SK-N-SH treated with all-trans-retinoic acid at 6 μM for 48 hours (cell line): ENCODE measurements at regions not wholly inside any gene's neighbourhood (a gene's known extent, or its start where the extent isn't known, plus 50 kb on each side); places are given as distances from the start of the nearest gene placed in this dataset.

ENCODE experiments used
- ATAC-seq: fragments of 200-7000 bp; cut with Tn5 transposase; 3 replicates; pipeline ENCODE4 v1.9.1; 2020; ENCODE audit warnings: mild to moderate bottlenecking, moderate library complexity
- ARNTL ChIP-seq: fragments of 450-650 bp; formaldehyde crosslinking; IDR thresholded peaks from 2 replicates; pipeline ENCODE4 v1.5.0; 2020; ENCODE audit warnings: low read depth, mild to moderate bottlenecking, moderate library complexity, borderline replicate concordance
- BACH2 ChIP-seq: fragments of 250-450 bp; sonication (Bioruptor Pico); IDR thresholded peaks from 2 replicates; pipeline ENCODE4 v1.9.0; 2021; ENCODE audit warnings: mild to moderate bottlenecking, borderline replicate concordance
- GLIS3 ChIP-seq: fragments of 250-450 bp; sonication (Bioruptor Pico); IDR thresholded peaks from 2 replicates; pipeline ENCODE4 v1.5.0; 2020; ENCODE audit warnings: mild to moderate bottlenecking, moderate library complexity
- ISL1 ChIP-seq: fragments of 250-450 bp; sonication (Bioruptor Pico); IDR thresholded peaks from 2 replicates; pipeline ENCODE4 v2.1.2; 2022; ENCODE audit warnings: mild to moderate bottlenecking, moderate library complexity
- OSR1 ChIP-seq: fragments of 250-450 bp; sonication (Bioruptor Pico); IDR thresholded peaks from 2 replicates; pipeline ENCODE4 v1.8.0; 2022; ENCODE audit warnings: moderate library complexity, mild to moderate bottlenecking, inconsistent platforms
- PPARA ChIP-seq: fragments of 250-450 bp; sonication (Bioruptor Pico); IDR thresholded peaks from 2 replicates; pipeline ENCODE4 v1.5.0; 2020; ENCODE audit warnings: mild to moderate bottlenecking, borderline replicate concordance
- RARB ChIP-seq: fragments of 250-450 bp; sonication (Bioruptor Pico); IDR thresholded peaks from 2 replicates; pipeline ENCODE4 v1.8.0; 2021; ENCODE audit warnings: mild to moderate bottlenecking, moderate library complexity
- SNAI2 ChIP-seq: fragments of 250-450 bp; sonication (Bioruptor Pico); IDR thresholded peaks from 2 replicates; pipeline ENCODE4 v1.5.0; 2020; ENCODE audit warnings: mild to moderate bottlenecking, moderate library complexity
- TCF4 ChIP-seq: fragments of 250-450 bp; sonication (Bioruptor Pico); IDR thresholded peaks from 2 replicates; pipeline ENCODE4 v1.8.0; 2021; ENCODE audit warnings: mild to moderate bottlenecking, moderate library complexity, borderline replicate concordance
- TOX ChIP-seq: fragments of 250-450 bp; sonication (Bioruptor Pico); IDR thresholded peaks from 2 replicates; pipeline ENCODE4 v1.8.0; 2021; ENCODE audit warnings: mild to moderate bottlenecking, moderate library complexity, borderline replicate concordance
- ZC3H10 ChIP-seq: fragments of 250-450 bp; sonication (Bioruptor Pico); IDR thresholded peaks from 2 replicates; pipeline ENCODE4 v1.5.1; 2021; ENCODE audit warnings: mild to moderate bottlenecking, moderate library complexity
- ZFP3 ChIP-seq: fragments of 250-450 bp; sonication (Bioruptor Pico); IDR thresholded peaks from 2 replicates; pipeline ENCODE4 v1.5.0; 2020; ENCODE audit warnings: mild to moderate bottlenecking, moderate library complexity
- ZNF565 ChIP-seq: fragments of 450-650 bp; formaldehyde crosslinking; conservative IDR thresholded peaks from 2 replicates; pipeline ENCODE4 v1.5.0; 2020; ENCODE audit warnings: low read depth, mild to moderate bottlenecking, moderate library complexity
- ZNF70 ChIP-seq: fragments of 450-650 bp; formaldehyde crosslinking; IDR thresholded peaks from 2 replicates; pipeline ENCODE4 v1.5.0; 2020; ENCODE audit warnings: mild to moderate bottlenecking, moderate library complexity
- ZNF8 ChIP-seq: fragments of 450-650 bp; formaldehyde crosslinking; IDR thresholded peaks from 2 replicates; pipeline ENCODE4 v1.5.0; 2020; ENCODE audit warnings: mild to moderate bottlenecking, moderate library complexity
- TF ChIP-seq, protein P1 (sequence below): fragments of 250-450 bp; sonication (Bioruptor Pico); IDR thresholded peaks from 2 replicates; pipeline ENCODE4 v1.5.1; 2021; ENCODE audit warnings: mild to moderate bottlenecking, moderate library complexity
- TF ChIP-seq, protein P2 (sequence below): fragments of 250-450 bp; sonication (Bioruptor Pico); IDR thresholded peaks from 2 replicates; pipeline ENCODE4 v1.8.0; 2021; ENCODE audit warnings: low read depth, mild to moderate bottlenecking, moderate library complexity, borderline replicate concordance
- TF ChIP-seq, protein P3 (sequence below): fragments of 250-450 bp; sonication (Bioruptor Pico); IDR thresholded peaks from 2 replicates; pipeline ENCODE4 v1.5.1; 2020; ENCODE audit warnings: low read depth, mild to moderate bottlenecking, moderate library complexity
- TF ChIP-seq, protein P4 (sequence below): fragments of 250-450 bp; sonication (Bioruptor Pico); IDR thresholded peaks from 2 replicates; pipeline ENCODE4 v1.8.0; 2020; ENCODE audit warnings: mild to moderate bottlenecking, moderate library complexity, borderline replicate concordance

DNA sequence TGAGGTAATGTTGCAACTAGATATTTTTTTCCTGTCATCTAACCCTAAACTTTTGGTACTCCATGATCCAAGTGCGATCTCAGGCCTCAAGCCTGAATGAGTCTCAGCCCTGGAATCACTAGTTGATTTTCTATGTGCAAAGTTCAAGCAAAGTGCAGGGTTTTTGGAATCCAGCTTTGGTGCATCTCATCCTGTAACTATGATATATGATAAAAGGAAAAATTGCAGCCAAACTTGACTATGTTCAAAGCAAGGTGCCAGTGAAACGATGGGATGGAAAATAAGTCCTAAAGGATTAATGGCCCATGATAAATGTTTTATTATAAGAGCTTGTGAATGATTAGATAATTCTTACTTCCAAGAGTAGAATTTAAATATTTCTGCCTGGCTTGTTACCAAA lies 78.9 kb upstream of the NT5C1B start:
- ATAC-seq, result no peak
- TF ChIP-seq SNAI2 (CRISPR knock-in tag), result no peak
- TF ChIP-seq ZNF70 (CRISPR knock-in tag), result no peak
- no peak for TF ChIP-seq BACH2 (CRISPR knock-in tag)

DNA sequence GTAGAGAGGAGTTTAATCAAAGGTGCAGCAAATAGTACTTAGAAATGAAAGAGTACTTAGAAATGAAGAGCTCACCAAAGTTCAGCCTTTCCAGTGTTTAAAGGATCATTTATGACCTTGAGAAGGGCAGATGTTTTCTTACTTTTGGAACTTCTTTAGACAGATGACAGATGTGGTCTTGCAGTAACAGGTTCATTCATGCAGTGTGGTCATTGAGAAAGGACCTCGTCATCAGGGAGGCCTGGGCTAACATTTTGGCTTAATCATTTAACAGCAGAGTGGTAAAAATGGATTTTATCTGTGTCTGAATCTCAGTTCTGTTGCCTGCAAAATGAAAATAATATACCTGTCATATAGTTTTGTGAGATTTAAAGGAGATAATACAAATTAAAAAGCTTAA lies 75.1 kb upstream of the NT5C1B start:
- no peak for TF ChIP-seq PPARA (CRISPR knock-in tag)
- no peak for TF ChIP-seq BACH2 (CRISPR knock-in tag)
- no peak for TF ChIP-seq ZC3H10 (CRISPR knock-in tag)
- TF ChIP-seq, protein P1, sequence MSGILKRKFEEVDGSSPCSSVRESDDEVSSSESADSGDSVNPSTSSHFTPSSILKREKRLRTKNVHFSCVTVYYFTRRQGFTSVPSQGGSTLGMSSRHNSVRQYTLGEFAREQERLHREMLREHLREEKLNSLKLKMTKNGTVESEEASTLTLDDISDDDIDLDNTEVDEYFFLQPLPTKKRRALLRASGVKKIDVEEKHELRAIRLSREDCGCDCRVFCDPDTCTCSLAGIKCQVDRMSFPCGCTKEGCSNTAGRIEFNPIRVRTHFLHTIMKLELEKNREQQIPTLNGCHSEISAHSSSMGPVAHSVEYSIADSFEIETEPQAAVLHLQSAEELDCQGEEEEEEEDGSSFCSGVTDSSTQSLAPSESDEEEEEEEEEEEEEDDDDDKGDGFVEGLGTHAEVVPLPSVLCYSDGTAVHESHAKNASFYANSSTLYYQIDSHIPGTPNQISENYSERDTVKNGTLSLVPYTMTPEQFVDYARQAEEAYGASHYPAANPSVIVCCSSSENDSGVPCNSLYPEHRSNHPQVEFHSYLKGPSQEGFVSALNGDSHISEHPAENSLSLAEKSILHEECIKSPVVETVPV (CRISPR knock-in tag), result no peak
- TF ChIP-seq RARB, result no peak
- TF ChIP-seq, protein P2, sequence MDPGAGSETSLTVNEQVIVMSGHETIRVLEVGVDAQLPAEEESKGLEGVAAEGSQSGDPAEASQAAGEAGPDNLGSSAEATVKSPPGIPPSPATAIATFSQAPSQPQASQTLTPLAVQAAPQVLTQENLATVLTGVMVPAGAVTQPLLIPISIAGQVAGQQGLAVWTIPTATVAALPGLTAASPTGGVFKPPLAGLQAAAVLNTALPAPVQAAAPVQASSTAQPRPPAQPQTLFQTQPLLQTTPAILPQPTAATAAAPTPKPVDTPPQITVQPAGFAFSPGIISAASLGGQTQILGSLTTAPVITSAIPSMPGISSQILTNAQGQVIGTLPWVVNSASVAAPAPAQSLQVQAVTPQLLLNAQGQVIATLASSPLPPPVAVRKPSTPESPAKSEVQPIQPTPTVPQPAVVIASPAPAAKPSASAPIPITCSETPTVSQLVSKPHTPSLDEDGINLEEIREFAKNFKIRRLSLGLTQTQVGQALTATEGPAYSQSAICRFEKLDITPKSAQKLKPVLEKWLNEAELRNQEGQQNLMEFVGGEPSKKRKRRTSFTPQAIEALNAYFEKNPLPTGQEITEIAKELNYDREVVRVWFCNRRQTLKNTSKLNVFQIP, result no peak
- TF ChIP-seq ARNTL (CRISPR knock-in tag), result no peak
- TF ChIP-seq, all 23 proteins: peak for 0
- no peak; the same call in 1 of the 3 replicates for ATAC-seq

DNA sequence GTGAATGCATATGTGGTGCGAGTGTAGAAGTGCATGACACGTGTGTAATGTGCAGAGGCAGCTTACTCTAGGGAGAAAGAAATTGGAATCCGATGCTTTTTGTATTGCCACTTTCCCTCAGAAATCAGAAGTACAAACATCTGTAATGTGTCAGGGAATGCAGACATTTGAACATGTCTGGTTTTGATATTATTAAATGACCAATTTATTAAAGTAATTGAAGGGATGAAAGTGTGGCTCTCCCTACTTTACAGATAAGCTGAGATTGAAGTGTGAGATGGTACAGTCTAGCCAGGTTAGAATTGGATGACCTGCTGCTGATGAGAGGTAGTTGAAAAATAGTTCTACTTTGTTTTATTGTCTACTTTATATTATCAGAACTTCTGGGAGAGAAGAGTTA lies 74.5 kb upstream of the NT5C1B start:
- TF ChIP-seq ISL1 (CRISPR knock-in tag) (no peak; the same call in 1 of the 2 replicates), TOX (no peak), TCF4 (CRISPR knock-in tag) (peak; percentile 57; the same call in 1 of the 2 replicates)
- TF ChIP-seq, protein P3, sequence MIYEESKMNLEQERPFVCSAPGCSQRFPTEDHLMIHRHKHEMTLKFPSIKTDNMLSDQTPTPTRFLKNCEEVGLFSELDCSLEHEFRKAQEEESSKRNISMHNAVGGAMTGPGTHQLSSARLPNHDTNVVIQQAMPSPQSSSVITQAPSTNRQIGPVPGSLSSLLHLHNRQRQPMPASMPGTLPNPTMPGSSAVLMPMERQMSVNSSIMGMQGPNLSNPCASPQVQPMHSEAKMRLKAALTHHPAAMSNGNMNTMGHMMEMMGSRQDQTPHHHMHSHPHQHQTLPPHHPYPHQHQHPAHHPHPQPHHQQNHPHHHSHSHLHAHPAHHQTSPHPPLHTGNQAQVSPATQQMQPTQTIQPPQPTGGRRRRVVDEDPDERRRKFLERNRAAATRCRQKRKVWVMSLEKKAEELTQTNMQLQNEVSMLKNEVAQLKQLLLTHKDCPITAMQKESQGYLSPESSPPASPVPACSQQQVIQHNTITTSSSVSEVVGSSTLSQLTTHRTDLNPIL (CRISPR knock-in tag), result no peak
- ATAC-seq, result peak; percentile 48

DNA sequence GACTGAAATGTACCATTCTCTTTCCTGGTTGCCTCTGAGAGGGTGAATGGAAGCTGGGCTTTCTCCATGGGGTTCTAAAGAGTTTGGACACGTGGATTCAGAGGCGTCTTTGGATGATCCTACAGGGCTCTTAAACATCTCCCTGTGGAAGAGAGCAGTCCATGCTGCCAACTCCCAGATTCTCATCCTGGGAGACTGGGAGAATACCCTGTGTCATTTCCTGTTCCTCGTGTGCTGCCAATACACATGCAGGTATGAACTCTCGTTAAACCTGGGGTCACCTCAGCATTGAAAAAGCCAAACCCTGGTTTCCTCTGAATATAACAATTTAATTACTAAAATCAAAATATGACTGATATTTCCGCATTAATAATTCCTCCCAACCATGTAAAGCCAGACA lies 73.3 kb upstream of the NT5C1B start:
- peak; percentile 19; the same call in 1 of the 3 replicates for ATAC-seq
- TF ChIP-seq, protein P1 (CRISPR knock-in tag), result no peak
- TF ChIP-seq GLIS3 (no peak), BACH2 (CRISPR knock-in tag) (no peak), ZNF70 (CRISPR knock-in tag) (no peak)

DNA sequence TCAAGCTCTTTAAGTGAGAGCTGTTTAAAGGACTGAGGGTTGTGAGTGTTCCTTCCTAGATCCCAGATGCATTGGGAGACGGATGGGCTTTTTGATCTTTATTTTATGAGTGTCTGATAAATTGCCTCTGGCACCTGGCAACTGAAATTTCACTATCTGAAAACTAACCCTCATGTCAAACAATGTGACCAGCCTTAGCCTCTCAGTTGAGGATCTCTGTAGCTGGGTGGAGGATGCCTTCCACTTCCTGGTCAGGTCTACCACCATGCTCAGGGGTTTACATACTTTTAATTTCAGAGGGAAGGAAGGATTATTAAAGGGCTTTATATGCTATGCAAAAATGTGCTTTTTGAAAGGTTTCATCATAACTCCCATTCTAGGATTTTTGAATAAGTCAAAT lies 70.5 kb upstream of the NT5C1B start:
- TF ChIP-seq ZNF8 (CRISPR knock-in tag) (no peak), GLIS3 (no peak), ZFP3 (CRISPR knock-in tag) (no peak), OSR1 (CRISPR knock-in tag) (no peak), ISL1 (CRISPR knock-in tag) (no peak), ZNF565 (no peak)
- TF ChIP-seq, protein P2, result no peak
- TF ChIP-seq, protein P4, sequence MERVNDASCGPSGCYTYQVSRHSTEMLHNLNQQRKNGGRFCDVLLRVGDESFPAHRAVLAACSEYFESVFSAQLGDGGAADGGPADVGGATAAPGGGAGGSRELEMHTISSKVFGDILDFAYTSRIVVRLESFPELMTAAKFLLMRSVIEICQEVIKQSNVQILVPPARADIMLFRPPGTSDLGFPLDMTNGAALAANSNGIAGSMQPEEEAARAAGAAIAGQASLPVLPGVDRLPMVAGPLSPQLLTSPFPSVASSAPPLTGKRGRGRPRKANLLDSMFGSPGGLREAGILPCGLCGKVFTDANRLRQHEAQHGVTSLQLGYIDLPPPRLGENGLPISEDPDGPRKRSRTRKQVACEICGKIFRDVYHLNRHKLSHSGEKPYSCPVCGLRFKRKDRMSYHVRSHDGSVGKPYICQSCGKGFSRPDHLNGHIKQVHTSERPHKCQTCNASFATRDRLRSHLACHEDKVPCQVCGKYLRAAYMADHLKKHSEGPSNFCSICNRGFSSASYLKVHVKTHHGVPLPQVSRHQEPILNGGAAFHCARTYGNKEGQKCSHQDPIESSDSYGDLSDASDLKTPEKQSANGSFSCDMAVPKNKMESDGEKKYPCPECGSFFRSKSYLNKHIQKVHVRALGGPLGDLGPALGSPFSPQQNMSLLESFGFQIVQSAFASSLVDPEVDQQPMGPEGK (CRISPR knock-in tag), result no peak
- ATAC-seq, result no peak
